Keratinocyte (primary cell): ENCODE measurements at regions not wholly inside any gene's neighbourhood (a gene's known extent, or its start where the extent isn't known, plus 50 kb on each side); places are given as distances from the start of the nearest gene placed in this dataset.

Experiments
- CTCF ChIP-seq, 3 experiments: IDR thresholded peaks in 1 of 3; conservative IDR thresholded peaks in 1 of 3; optimal IDR thresholded peaks in 1 of 3; 2 replicates in 2 of 3; 3 replicates in 1 of 3; pipeline versions ENCODE3 to v1.5.1; 2011; ENCODE audit warnings: low read length in 3 of 3, mild to moderate bottlenecking in 3 of 3, moderate library complexity in 2 of 3, control low read depth in 1 of 3, inconsistent platforms in 1 of 3; ENCODE audit not compliant: insufficient read depth in 2 of 3; ENCODE audit errors: extremely low read depth in 1 of 3
- EZH2 ChIP-seq: IDR thresholded peaks from one replicate; pipeline ENCODE4 v1.6.1; 2012; ENCODE audit warnings: inconsistent platforms, mild to moderate bottlenecking, low read length, moderate library complexity

- no peak for TF ChIP-seq CTCF (optimal IDR thresholded peaks at IDR 0.05 in 1 of 3, IDR thresholded peaks at IDR 0.05 in 1 of 3, conservative IDR thresholded peaks at IDR 0.05 in 1 of 3; ENCODE audit: extremely low read depth in 1 of 3, insufficient read depth in 2 of 3, low read length in 3 of 3)
- TF ChIP-seq EZH2 = no peak
Measured at GRCh38 chr5:174309131-174309795, 263.8 kb downstream of the NSG2 start.
